AG09319 (cell line): ENCODE measurements at regions not wholly inside any gene's neighbourhood (a gene's known extent, or its start where the extent isn't known, plus 50 kb on each side); places are given as distances from the start of the nearest gene placed in this dataset.

Source experiments
- DNase-seq: peaks from one replicate; pipeline ENCODE4 v3.0.0-alpha.2; 2010; ENCODE audit warnings: low read depth; ENCODE audit errors: extremely low read depth
- TF ChIP-seq, protein P1 (sequence below): IDR thresholded peaks from 2 replicates; pipeline ENCODE4 v1.5.1; 2011; ENCODE audit warnings: low read depth, mild to moderate bottlenecking, inconsistent platforms, low read length, moderate library complexity

DNA sequence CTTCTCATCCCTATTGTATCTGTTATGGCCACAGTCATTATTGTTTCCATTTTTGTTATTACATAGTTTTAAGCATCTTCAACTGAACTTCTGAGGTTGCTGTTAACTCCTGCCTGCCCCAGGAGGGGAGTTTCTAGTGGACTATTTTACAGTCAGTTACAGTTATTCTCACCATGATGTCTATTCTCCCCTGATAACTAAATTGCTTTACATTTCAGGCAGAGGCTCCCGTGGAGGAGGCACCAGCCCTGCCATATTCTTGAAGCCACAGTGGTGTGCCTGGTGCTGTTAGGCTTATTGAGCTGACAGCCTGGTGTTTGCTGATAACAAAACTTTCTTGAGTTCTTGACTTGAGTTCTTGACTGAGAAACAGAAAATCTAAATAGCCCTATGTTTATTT is 256.4 kb downstream of the TFCP2L1 start:
- TF ChIP-seq, protein P1, sequence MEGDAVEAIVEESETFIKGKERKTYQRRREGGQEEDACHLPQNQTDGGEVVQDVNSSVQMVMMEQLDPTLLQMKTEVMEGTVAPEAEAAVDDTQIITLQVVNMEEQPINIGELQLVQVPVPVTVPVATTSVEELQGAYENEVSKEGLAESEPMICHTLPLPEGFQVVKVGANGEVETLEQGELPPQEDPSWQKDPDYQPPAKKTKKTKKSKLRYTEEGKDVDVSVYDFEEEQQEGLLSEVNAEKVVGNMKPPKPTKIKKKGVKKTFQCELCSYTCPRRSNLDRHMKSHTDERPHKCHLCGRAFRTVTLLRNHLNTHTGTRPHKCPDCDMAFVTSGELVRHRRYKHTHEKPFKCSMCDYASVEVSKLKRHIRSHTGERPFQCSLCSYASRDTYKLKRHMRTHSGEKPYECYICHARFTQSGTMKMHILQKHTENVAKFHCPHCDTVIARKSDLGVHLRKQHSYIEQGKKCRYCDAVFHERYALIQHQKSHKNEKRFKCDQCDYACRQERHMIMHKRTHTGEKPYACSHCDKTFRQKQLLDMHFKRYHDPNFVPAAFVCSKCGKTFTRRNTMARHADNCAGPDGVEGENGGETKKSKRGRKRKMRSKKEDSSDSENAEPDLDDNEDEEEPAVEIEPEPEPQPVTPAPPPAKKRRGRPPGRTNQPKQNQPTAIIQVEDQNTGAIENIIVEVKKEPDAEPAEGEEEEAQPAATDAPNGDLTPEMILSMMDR = no peak
- no peak for DNase-seq

DNA sequence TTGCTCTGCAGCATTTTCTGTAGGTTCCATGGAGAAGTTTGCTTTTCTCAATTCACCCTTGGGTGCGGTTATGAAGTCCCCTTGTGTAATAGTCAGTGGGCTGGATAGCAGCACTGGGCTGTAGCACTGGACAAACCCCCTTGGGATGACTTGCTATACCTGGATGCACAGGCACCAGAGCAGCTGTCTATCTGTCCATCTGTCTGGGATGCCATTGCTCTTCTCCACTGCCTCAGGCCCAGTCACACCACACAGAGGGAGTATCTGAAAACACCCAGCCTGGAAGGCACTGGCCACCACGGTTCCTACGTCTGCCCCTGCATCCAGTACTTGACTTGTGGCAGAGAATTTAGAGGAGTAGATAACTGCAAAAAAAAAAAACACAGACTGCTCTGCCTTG is 254.5 kb downstream of the TFCP2L1 start:
- DNase-seq = no peak
- TF ChIP-seq, protein P1 = no peak

DNA sequence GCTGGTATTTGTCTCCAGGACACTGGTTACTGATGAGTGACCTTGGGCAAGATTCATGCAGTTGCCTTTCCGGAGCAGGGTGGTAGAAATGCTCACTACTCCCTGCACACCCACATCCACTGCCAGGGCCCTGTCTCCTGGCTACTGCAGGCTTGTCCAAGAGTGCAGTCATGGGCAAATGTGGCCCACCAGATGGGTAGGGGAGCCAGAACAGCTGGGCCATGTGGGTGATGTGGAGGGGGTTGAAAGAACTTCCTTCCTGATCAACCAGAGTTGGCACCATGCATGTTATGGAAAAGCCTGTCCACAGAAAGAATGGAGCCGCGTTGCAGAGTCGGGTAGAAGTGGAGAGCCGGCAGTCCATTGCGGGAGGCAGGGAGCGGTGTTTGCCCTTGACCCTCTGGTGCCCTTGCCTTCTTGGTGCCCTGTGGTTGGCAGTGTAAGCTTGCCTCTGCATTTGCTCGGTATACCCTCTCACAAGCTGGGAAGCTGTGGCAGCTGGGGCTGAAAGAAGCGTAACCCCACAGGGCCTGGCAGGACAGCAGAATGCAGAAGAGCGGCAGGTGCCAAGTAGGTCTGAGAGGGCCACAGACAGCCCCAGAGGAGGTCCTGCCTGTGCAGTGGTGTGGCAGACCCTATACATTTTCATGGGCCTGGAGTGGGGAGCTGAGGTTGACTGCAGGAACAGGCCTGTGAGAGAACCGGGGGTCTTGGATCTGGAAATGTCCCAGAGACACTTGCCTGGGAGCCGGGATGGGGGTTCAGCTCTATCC is 253.2 kb downstream of the TFCP2L1 start:
- TF ChIP-seq, protein P1 = no peak
- no peak for DNase-seq

DNA sequence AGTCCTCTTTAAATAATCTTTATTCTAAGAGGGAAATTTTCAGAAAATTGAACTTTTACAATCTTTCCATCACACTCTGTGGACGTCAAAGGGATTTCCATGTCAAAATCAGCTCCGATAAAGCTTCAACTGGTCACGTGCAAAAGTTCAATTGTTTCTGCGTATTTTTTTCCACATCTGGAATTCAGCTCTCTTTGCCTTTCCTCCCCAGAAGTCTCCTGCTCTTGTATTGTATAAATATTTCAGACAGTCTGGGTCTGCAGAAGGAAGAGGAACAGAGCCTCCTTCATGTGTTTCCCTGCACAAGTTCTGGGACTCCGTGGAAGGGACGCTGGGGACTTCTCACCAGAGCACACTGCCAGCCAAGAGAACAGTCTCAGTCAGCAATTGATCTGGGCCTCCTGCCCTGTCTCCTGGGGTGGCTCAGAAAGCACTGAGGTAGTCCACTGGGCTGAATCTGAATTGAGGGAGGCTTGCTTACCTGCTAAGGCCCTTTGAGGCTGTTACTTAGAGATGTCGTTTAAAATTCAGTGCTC is 251.5 kb downstream of the TFCP2L1 start:
- no peak for DNase-seq
- TF ChIP-seq, protein P1 = no peak

DNA sequence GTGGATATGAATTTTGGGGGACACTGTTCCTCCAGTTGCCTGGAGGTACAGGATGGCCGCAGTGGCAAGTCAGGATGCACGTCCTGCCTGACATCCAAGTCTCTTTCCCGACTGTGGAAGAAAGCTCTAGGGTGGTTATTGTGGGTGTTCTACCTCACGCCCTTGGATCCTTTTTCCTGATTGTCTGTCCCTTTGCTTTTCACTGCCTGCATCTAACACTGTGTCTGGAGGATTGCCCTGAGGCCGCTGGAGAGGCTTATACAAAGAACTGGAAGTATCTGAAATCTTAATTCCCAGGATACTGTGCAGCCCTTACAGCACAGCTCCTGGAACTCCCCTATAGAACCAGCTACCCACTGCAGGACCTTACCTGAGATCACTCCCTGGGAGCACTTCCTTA is 250.5 kb downstream of the TFCP2L1 start:
- TF ChIP-seq, protein P1 = no peak
- no peak for DNase-seq

DNA sequence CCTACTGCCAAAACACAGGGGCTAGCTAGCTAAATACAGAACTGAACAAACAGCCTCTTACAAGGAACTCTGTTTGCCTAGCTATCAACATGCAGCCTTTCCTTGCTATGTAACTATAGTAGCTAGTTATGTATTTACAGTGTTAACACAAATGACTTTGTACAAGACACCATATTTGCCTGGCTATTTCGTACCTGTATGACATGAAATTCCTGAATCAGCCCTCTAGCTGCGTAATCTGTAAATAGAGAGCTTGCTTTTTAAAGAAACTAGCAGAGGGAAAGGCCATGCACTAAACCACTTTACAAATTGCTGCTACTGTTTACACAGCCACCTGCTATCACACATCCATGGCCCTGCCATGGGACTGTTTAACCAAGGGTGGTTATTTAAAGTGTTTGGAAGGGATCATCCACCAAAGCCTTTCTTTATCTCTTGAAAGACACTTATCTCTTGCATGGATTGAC is 248.7 kb downstream of the TFCP2L1 start:
- DNase-seq = no peak
- TF ChIP-seq, protein P1 = no peak

DNA sequence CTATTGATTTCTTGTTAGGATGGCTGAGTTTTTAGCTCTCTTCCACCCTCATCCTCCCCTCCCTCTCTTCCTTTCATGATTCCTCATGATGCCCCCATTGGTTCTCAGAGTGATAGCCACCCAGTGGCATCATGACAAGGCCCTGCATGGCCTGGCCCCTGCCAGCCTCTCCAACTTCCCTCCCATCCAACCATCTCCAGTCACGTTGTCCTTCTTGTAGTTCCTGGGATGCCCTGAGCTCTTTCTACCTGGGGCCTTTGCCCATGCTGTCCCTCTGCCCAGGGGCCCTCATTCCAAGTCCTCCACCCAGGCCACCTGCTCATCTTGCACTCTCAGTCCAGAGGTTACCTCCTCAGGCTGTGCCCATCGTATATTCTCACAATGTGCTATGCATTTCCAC is 247.5 kb downstream of the TFCP2L1 start:
- DNase-seq = no peak
- TF ChIP-seq, protein P1 = no peak
